Stimulated activated CD4-positive, alpha-beta T cell treated with anti-CD3 and anti-CD28 coated beads, Interleukin-2, amount 100 ng/mL, for 24 hours (primary cell): ENCODE measurements at regions not wholly inside any gene's neighbourhood (a gene's known extent, or its start where the extent isn't known, plus 50 kb on each side); places are given as distances from the start of the nearest gene placed in this dataset.

Source experiments
- DNase-seq, 2 donors: peaks; one replicate each; pipeline ENCODE4 v3.0.0-alpha.2; 2020

DNA sequence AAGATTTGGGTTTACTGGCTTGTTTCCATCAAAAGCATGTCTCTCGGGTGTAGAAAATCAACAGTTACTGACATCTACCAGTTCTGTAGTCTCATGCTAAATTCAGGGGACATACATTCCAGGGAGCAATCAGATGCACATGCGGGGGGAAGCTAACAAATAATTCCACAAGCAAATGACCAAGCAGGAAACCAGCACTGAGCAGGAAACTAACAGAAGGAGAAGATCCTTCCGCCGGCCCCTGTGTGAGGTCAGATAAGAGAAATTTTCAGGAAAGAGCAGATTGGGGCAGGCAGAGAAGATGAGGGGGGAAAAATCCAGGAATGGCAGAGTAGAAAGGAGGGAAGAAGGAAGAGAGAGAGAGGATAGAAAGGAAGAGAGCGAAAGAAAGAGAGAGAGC lies 127.6 kb upstream of the TMCC3 start:
- DNase-seq: no peak

DNA sequence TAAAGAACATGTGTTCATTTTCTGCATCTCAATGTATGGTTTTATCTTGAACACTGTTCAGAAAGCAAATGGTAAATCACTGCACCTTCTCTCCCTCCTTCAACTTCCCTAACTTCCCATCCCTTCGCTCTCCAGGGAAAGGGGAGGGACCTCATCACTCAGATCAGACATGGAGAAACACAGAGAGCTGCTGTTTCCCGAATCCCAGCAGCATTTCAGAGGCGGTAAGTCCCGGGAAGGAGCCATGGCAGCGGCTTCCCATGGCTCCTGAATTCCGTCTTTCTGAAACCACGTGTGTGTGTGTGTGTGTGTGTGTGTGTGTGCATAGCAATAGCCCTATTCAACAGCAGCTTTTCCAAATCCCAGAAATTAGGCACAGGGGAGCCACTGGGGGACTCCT lies 125.4 kb upstream of the TMCC3 start:
- no peak for DNase-seq

DNA sequence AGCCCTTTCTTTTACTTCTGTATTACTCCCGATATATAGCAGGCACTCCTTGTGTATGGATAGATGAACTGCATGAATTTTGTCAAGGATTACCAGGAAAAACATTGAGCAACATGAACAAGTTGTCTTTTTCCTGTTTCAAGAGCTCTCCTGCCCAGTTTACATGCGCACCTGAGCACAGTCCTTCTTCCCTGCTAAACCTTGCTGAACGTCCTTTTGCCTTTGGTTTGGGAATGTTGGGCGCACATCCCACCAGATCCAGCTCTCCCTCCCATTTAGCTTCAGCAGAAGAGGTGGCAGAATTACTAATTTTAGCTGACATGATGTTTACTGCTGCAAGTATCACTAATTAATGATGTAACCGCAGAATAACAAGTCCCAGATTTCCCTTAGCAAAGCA lies 121.4 kb upstream of the TMCC3 start:
- DNase-seq: no peak

DNA sequence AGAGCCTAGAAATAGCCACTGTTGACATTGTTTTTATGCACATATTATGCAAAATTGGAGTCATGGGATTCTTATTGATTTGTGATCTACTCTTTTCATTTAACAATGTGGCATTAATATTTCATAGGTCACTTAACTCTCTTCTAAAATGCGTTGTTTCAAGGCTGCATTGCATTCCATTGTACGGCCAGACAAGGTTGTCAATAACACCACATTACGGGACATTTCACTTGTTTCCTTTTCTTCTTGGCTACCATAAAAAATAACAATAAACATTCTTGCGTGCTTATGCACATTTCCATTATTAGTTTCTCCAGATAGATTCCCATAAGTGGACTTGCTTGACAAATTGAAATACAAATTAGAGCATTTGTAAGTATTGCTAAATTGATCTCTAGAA lies 120.8 kb upstream of the TMCC3 start:
- DNase-seq: no peak

DNA sequence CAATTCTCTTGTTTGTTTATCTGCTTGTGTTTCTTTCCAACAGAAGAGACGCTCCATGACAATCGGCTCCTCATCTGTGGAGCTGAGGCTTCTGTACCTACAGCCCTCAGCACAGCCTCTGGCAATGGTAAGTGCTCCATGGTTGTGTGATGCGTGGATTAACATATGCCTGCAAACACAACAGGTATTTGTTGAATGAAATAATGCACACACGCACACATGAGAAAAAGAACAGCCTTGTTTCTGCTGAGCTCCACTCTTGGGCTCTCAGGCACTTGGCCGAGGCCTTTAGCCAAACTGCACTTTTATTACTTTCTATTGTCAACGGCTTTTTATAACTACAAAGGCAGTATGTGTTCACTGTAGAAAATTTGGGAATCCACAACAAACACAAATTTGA lies 120.4 kb upstream of the TMCC3 start:
- DNase-seq: no peak

DNA sequence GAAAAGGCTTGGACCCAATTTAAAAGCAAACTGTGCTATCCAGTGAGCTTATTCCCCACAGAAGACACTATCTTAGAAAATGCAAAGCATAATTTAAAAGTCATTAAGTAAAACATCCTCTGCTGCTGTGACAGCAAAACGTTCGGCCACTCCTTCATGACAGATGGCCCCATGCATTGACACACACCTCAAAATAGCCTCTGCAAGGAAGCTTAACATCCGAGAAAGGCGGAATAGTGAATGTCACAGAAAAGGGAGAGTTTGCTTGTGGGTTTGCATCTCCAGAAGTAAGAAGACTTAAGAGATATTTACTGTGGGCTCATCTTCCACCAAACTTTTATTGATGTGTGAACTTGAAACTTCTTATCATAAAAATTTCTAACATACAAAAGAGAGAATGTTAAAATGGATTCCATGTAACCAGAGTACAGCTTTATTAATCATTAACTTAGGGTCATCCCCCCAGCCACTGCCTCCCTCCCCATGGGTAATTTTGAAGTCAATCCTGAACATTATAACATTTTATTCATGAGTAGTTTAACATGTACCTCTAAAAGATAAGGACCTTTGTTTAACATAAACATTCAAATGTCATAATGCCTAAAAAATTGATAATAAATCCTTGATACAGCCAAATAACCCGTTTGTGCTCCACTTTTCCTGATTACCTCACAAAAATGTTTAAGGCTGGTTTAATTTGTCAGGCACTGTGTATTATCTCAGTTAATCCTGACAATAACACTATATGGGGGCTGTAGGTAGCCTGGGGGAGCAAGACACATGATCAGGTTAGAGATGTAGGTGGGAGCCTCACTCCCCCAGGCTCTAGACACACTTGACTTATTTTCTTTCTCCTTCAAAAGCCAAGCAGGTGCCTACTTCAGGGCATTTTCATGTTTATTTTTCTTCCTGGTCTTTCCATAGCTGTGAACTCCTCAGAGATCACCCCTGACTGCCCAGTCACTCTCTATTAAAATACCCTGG lies 119.7 kb upstream of the TMCC3 start:
- no peak for DNase-seq

DNA sequence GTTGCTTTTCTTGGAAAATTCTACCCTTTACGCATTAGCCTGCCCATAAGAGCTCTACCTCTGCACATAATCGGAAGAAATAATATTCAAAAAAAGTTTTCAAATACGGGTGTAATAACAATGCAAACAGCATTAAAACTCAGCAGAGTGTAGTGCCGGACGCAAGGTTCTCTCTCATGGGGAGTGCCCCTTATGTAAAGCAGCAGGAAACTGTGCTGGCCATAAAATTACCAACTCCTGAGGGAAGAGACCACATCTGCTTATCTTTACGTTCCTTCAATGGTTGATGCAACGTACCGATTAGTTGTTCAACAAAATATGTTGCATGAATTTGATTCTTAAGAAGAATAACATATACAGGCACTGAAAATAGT lies 118.7 kb upstream of the TMCC3 start:
- no peak for DNase-seq

DNA sequence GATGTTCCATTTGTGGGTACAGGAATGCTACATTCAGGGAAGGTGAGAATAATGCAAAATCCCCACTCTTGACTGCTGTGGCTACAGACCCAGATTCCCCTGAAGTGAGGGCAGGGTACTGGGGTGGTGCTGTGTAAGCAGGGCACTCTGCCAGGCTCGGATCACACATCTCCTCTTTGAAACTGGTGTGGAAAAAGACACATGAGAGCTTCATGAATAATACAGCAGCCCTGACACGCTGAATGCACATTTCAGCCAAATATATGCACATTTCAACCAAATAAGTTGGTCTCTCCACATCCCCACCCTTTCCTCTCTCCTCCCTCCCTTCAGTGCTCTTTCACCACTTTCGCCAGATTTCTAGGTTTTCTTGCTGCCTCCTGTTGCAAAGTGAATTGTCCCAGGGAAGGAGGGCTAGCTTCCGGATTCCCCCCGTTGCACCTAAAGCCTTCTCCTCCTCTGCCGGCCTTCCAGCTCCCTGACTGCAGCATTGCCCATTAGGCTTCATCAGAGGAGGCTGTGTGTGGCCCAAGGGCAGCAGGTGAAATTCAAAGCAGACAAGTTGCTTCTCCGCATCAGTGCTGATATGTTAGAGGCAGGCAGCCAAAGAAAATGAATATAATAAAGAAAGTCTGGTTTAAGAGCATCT lies 118.2 kb upstream of the TMCC3 start:
- no peak for DNase-seq

DNA sequence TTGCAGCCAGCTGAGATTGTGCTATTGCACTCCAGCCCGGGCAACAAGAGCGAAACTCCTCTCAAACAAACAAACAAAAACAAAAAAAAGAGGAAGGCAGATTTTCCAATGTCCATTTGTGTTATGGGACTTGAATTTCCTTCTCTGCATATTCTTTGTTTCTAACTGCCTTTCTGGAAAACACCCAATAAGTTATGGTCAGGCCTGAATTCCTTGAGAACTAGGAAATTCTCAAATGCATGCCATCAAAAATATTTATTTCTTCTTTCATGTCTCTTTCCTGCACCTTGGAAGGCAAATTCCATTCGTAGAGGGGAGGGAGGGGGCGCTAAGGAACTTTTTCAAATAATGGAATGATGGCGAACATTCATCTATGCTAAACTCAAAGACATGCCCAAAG lies 117.6 kb upstream of the TMCC3 start:
- no peak for DNase-seq

DNA sequence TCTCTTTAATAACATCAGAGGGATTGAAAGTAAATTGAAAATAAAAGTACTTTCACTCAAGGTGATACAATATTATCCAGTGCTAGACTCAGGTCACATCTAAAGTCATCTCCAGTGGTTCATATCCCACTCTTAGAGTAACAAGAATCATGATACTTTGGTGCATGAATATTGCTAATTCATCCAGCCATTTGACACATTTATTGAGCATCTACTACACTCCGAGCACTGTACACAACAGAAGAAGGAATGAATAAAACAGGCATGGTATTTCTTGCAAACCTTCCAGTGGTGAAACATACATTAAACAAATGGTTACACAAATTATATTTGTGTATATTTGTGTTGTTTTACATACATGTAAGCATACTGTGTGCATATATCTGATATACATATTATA lies 116.0 kb upstream of the TMCC3 start:
- no peak for DNase-seq

DNA sequence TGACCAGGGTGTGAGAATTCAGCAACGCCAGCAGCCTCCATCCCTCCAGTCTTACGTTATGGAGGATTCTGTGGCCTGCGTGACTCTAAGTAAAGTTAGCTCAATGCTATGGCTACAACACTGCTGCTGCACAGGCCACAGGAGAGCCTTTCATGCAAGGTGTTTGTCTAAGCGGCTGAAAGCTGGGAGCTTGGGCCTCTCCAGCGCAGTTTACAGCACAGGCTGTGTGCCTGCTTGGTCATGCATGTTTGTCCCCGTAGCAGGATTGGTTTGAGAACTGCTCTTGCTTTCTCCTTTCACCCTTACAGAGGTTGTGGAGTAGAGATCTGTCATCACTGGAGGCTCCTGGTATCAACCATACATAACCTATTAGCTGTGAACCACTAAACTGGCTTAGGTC lies 113.1 kb upstream of the TMCC3 start:
- DNase-seq: no peak

DNA sequence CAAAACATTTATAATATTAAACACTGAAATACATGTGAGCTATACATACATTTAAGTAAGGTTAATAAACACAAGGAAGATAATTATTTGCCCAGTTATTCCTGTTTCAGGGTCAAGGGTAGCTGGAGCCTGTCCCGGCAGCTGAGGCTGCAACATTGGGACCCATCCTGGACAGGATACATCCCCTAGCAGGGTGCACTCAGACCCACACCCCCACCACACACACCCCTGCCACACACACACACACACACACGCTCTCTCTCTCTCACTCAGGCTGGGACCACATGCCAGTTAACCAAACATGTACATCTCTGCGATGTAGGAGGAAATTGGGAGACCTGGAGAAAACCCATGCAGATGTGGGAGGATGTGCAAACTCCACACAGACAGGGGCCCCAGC lies 112.6 kb upstream of the TMCC3 start:
- no peak for DNase-seq

DNA sequence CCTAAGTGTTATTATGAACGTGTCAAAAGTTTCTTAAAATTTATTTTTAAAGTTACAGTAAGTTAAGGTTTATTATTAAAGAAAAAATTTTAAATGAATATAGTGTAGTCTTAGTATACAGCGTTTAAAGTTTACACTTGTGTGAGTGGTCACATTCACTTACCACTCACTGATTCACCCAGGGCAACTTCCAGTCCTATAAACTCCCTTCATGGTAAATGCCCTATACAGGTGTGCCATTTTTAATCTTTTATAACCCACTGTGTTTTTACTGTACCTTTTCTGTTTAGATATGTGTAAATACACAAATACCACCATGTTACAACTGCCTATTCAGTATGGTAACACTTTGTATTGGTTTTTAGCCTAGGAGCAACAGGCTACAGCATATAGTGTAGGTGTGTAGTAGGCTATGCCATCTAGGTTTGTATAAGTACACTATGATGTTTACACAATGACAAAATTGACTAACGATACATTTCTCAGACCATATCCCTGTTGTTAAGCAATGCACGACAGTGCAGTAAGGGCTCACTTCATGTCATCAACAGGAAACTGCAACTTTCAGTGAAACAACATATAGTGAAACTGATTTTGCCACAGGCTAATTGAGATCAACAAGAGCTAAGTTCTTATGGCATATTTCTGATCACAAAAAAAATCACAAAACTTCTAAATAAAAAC lies 112.0 kb upstream of the TMCC3 start:
- no peak for DNase-seq

DNA sequence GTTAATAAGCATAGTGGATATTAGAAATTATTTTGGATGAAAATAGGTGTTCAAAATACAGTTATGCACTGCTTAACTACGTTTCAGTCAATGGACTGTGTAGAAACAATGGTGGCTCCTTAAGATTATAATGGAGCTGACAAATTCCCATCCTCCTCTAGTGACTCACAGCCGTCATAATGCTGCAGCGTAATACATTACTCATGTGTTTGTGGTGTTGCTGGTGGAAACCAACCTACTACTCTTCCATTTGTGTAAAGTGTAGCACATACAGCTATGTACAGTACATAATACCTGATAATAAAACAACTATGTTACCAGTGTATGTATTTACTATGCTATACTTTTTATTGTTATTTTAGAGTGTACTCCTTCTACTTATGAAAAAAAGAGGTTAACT lies 111.2 kb upstream of the TMCC3 start:
- DNase-seq: no peak

DNA sequence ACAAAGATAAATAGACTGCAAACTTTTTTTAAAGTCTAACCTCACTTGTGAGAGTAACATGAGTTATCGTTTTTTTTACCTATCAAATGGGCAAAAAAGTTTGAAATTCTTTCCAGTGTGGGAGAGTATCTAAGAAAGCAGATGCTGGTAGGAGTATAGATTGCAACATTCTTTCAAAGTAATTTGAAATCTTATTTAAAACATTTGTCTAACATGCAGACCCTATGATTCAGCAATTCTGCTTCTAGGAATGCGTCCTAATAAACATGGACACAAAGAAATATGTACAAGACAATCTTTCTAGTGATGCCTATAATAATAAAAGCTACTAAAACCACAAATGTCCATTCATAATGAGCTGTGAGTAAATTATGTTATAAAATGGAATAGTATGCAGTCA lies 110.4 kb upstream of the TMCC3 start:
- DNase-seq: no peak

DNA sequence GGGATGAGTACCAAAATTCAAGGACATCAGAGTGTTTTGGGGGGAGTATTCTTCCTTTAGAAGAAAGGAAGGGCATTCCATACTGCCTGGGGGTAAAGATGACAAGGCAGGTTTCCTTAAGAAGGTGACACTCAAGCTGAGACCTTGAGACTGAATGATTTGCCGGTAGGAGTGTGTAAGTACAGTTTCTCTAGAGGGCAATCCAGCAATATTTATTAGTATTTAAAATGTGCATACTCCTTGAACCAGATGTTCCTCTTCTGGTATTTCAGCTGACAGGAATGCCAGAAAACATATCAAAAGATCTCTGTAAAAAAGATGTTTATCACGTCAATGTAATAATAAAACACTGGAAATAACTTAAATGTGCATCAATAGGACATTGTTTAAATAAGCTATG lies 106.4 kb upstream of the TMCC3 start:
- DNase-seq: no peak

DNA sequence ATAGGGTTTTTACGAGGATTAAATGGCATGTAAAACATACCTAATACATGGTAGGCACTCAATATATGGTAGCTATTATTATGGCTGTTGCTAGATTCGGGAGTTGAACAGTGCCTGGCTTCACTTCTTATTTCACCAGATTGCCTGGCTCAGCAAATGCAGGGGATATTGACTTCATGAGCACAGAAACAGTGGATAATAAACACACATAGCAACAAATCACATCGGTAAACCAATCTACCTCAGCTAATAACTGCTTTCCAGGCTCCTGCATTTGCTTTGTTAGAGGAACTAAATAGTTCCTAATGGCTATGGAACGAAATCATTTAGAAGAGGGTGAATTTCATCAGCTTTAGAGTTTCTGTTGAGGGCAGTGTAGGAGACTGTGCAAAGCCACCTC lies 105.2 kb upstream of the TMCC3 start:
- DNase-seq: no peak

DNA sequence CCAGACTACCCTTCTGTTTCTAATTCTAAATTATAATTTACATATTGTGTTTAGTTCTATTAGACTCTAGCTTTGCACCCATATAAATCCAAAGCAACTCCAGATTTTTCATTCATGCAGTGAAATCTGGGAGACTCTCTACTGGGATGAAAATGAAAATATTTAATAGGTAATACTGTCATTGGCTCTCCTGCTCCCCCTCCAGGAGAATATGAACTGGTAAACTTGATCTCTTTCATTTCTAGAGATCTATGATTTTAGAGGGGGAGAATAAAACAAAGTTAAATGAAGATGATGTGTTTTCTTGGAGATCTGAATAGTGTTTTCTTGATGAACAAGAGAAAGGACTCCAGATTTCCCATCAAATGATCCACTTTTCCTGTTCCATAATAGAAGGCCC lies 104.3 kb upstream of the TMCC3 start:
- DNase-seq: no peak

DNA sequence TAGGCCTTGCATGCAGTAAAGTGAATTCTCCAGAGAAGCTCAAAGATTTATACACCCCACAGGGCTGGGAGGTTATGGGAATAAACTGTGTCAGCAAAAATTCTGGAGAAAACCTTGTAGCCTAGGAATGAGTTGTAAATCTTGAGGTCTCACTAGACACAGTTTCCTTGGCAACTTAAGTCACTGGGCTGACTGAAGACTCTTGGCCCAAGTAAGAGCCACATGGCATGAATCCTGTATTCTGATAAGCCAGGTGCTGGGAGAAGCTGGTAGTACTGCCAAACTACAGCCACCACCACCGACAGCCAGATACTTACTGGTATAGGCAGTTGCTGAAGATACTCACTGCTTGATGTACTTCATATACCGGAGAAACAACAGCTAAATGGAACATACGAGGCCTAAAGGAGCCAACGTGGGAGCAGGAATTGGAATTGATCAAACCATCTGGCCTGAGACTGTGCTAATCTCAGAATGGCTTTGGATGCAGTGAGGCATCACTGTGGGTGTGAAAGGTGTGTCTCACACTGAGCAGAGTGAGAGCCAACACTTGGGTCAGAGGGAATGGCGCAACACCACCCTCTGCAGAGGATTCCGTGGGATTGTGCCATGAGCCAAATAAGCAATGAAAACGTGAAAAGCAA lies 102.8 kb upstream of the TMCC3 start:
- DNase-seq: no peak

DNA sequence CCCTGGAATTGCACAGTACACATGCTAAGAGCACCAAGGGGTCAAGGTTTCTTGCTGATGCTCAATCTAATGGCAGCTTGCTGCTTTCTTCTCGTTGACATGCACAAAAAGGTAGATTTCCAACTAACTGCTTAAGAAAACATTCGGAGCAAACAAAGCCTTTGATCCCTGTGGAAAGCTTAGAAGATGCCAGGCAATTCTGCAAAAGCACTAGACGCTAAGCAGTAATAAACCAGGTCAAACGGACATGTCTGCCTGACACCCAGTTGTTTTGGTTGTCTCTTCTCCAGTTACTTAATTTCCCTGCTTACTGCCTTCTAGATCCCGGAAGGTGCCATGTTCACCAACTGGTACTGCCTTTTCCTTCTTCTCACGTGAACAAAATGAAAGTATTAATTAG lies 100.5 kb upstream of the TMCC3 start:
- no peak for DNase-seq

DNA sequence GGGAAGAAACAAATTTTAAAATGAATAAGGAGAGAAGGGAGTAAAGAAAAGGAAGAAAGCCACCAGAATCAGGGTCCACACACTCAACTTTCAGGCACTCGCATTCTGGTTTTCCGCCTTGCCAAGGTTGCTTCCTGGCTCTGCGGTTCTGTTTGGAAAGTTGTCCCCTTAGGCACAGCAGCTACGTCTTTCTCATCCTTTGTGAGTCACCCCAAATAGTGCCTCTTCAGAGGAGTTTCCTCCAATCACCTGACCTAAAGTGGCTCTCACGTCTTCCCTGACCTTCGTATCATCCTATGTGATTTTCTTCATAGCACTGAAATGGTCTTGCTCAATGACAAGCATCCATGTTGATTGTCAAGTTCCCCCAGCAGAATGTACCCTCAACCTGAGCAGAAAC lies 99.5 kb upstream of the TMCC3 start:
- DNase-seq: no peak

DNA sequence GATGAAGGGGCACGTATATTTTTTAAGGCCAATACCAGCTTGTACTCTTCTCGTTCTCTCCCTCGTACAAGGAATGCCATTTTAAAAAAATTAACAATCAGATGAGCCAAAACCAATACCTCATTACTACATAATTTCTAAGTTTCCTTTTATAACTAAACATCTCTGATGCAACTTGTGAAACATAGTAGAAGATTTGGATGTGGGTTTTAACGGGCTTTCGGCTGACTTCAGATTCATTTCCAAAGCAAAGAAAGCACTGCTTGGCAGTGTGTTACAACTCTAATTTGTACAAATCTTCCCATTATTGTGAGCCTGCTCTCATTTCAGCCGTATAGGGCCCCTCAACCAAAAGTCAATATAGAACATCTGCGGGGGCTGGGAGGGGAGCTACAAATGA lies 99.1 kb upstream of the TMCC3 start:
- no peak for DNase-seq

DNA sequence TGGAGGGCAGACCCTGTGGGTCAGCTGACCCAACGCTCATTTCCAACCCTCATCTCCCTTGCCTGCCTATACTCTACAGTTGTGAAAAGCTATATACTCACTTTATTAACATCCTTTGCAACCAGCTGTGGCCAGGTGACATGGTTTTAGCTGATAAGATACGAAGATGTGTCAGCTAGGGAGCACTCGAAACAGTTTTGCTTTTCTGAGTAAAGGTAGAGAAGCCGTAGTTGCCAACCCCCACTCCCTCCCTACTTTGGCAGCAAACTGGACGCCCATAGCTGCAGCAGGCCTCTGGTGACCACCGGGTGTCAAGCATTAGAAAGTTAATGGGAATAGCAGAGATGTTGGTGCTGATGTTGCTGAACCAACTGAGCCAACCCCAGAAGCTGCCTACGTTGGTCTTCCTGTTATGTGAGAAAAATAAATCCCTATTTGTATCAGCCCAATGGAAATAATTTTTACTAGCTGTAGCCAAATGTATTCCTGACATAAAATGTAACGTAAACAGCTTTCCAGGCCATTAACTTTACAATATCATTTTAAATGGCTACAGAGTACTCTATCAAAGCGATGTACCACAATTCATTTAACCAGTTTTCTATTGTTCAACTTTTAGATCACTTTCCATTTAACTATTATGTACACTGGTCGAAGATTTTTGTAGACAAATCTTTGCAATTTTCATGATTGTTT lies 98.5 kb upstream of the TMCC3 start:
- DNase-seq: no peak
